ENCODE measurements at regions not wholly inside any gene's neighbourhood (a gene's known extent, or its start where the extent isn't known, plus 50 kb on each side); places are given as distances from the start of the nearest gene placed in this dataset.

DNA sequence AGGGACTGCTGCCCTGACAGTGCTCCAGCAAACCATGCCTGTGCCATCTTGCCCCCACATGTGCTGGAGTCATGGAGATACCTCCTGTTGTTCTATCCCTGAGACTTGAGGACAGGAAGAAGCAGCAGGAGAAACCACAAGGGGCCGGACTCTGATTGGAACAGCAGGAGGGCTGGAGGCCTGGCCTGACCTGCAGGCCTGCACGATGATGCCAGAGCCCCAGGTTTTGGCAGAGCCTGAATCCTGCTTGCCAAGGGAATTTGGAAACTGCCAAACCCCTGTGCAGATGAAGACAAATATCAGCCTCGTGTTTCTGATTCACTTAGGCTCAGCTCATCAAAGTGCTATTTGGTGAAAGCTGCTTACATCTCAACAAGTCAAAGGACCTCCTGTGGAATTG is 177.6 kb downstream of the MAFB start:
- ChIA-PET POLR2A (no interaction called here), CTCF (interaction anchor here (1.7 kb wide), 1 partner anchor 178 kb away, joined by 3 read pairs; no protein-coding TSS in a partner anchor)
- no peak overlapping the region for H2AFZ ChIP-seq (ENCODE audit: low read depth, low read length)
- no peaks in the 10 kb centered on the region for H3K9me1 ChIP-seq (replicated peaks; ENCODE audit: control insufficient read depth, extremely low read depth, insufficient read depth, low read length)
- DNase-seq (ENCODE audit: low read depth, low spot score) (no peak), FAIRE-seq (no peak)
- TF ChIP-seq MYC (IDR thresholded peaks at IDR 0.05; ENCODE audit: low read depth, low read length), result no peak
- TF ChIP-seq, protein P1, sequence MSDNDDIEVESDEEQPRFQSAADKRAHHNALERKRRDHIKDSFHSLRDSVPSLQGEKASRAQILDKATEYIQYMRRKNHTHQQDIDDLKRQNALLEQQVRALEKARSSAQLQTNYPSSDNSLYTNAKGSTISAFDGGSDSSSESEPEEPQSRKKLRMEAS (IDR thresholded peaks at IDR 0.05; ENCODE audit: insufficient read depth, insufficient read length), result no peak
- TF ChIP-seq, protein P2, sequence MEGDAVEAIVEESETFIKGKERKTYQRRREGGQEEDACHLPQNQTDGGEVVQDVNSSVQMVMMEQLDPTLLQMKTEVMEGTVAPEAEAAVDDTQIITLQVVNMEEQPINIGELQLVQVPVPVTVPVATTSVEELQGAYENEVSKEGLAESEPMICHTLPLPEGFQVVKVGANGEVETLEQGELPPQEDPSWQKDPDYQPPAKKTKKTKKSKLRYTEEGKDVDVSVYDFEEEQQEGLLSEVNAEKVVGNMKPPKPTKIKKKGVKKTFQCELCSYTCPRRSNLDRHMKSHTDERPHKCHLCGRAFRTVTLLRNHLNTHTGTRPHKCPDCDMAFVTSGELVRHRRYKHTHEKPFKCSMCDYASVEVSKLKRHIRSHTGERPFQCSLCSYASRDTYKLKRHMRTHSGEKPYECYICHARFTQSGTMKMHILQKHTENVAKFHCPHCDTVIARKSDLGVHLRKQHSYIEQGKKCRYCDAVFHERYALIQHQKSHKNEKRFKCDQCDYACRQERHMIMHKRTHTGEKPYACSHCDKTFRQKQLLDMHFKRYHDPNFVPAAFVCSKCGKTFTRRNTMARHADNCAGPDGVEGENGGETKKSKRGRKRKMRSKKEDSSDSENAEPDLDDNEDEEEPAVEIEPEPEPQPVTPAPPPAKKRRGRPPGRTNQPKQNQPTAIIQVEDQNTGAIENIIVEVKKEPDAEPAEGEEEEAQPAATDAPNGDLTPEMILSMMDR (IDR thresholded peaks at IDR 0.05; ENCODE audit: extremely low read depth in 1 of 2, insufficient read depth in 1 of 2, low read depth in 1 of 2, low read length in 2 of 2), result no peak
- TF ChIP-seq GATA2 (IDR thresholded peaks at IDR 0.05; ENCODE audit: insufficient read depth, insufficient read length, low read depth, low read length), result no peak
- TF ChIP-seq POLR2A (IDR thresholded peaks at IDR 0.05; ENCODE audit: low read depth, low read length), result no peak
- no peak for TF ChIP-seq JUN (IDR thresholded peaks at IDR 0.05; ENCODE audit: borderline replicate concordance, insufficient read depth, insufficient read length, low read depth)
- no peak for TF ChIP-seq FOS (IDR thresholded peaks at IDR 0.05; ENCODE audit: borderline replicate concordance, insufficient read depth, low read length)
- no peak for TF ChIP-seq POLR2AphosphoS5 (IDR thresholded peaks at IDR 0.05; ENCODE audit: insufficient read depth, low read depth, low read length)
- TF ChIP-seq EZH2 (IDR thresholded peaks at IDR 0.05; ENCODE audit: borderline replicate concordance, low read depth, low read length, severe bottlenecking), result no peak
- no peak overlapping the region for H3K4me2 ChIP-seq (ENCODE audit: insufficient read depth, low read length)
- H4K20me1 ChIP-seq (replicated peaks; ENCODE audit: control insufficient read depth, extremely low read depth, insufficient read depth, low read length), result no peaks in the 10 kb centered on the region
- H3K79me2 ChIP-seq (ENCODE audit: control insufficient read depth, insufficient read depth, low read length), result no peaks in the 10 kb centered on the region
- no TSS peak for BruUV-seq (replicated peaks)
- no peaks in the 10 kb centered on the region for H3K4me1 ChIP-seq (ENCODE audit: control insufficient read depth, extremely low read depth, insufficient read depth, low read length)
- H3K27ac ChIP-seq (ENCODE audit: insufficient read depth, low read depth, low read length), result no peak overlapping the region
- H3K36me3 ChIP-seq (ENCODE audit: control insufficient read depth in 2 of 2, extremely low read depth in 1 of 2, insufficient read depth in 2 of 2, low read length in 2 of 2), result no peaks in the 10 kb centered on the region
- H3K9me3 ChIP-seq (replicated peaks; ENCODE audit: control insufficient read depth, insufficient read depth, low read length), result no peaks in the 10 kb centered on the region
- no peak overlapping the region for H3K9ac ChIP-seq (replicated peaks; ENCODE audit: extremely low read depth, insufficient read depth, low read length)
- H3K27me3 ChIP-seq (ENCODE audit: control insufficient read depth in 2 of 2, insufficient read depth in 2 of 2, low read length in 2 of 2), result no peaks in the 10 kb centered on the region
- dilution Hi-C loops (cut with MboI; ENCODE audit: extremely low pct_ligation_motif_present, low sequenced_read_pairs) (no loop called here), intact Hi-C loops (cut with micrococcal nuclease) (no loop called here)
- no peak overlapping the region for H3K4me3 ChIP-seq (replicated peaks in 1 of 3; ENCODE audit: insufficient read depth in 1 of 3, low read depth in 1 of 3, low read length in 3 of 3)
